Neural cell (in vitro differentiated cells): ENCODE measurements at regions not wholly inside any gene's neighbourhood (a gene's known extent, or its start where the extent isn't known, plus 50 kb on each side); places are given as distances from the start of the nearest gene placed in this dataset.

Experiments used
- TF ChIP-seq, protein P1 (sequence below): IDR thresholded peaks from 2 replicates; pipeline ENCODE4 v1.6.1; 2012; ENCODE audit warnings: borderline replicate concordance
- TF ChIP-seq, protein P2 (sequence below): fragments of 450-650 bp; IDR thresholded peaks from 2 replicates; pipeline ENCODE4 v1.5.1; 2014; ENCODE audit warnings: antibody characterized with exemption, mild to moderate bottlenecking, moderate library complexity; ENCODE audit not compliant: poor library complexity, severe bottlenecking

DNA sequence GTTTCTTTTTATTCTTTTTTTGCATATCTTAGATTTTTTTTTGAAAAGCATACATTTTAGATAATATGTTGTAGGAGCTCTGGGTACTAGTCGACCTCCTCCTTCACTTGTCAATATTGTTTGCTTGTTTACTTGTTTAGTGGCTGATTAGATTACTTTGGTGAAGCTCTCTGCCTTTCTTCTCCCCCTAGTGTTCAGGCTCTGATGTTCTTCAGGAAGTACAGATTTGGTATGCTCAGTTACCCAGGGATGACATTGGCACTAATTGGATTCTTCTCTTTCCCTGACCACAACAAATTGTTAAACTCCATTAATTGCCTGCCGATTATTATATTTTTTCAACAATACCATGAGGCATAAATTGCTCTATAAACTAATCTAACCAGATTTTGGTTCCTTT, 491.2 kb downstream of the SUCLG1 start:
- TF ChIP-seq, protein P1, sequence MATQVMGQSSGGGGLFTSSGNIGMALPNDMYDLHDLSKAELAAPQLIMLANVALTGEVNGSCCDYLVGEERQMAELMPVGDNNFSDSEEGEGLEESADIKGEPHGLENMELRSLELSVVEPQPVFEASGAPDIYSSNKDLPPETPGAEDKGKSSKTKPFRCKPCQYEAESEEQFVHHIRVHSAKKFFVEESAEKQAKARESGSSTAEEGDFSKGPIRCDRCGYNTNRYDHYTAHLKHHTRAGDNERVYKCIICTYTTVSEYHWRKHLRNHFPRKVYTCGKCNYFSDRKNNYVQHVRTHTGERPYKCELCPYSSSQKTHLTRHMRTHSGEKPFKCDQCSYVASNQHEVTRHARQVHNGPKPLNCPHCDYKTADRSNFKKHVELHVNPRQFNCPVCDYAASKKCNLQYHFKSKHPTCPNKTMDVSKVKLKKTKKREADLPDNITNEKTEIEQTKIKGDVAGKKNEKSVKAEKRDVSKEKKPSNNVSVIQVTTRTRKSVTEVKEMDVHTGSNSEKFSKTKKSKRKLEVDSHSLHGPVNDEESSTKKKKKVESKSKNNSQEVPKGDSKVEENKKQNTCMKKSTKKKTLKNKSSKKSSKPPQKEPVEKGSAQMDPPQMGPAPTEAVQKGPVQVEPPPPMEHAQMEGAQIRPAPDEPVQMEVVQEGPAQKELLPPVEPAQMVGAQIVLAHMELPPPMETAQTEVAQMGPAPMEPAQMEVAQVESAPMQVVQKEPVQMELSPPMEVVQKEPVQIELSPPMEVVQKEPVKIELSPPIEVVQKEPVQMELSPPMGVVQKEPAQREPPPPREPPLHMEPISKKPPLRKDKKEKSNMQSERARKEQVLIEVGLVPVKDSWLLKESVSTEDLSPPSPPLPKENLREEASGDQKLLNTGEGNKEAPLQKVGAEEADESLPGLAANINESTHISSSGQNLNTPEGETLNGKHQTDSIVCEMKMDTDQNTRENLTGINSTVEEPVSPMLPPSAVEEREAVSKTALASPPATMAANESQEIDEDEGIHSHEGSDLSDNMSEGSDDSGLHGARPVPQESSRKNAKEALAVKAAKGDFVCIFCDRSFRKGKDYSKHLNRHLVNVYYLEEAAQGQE = no peak
- TF ChIP-seq, protein P2, sequence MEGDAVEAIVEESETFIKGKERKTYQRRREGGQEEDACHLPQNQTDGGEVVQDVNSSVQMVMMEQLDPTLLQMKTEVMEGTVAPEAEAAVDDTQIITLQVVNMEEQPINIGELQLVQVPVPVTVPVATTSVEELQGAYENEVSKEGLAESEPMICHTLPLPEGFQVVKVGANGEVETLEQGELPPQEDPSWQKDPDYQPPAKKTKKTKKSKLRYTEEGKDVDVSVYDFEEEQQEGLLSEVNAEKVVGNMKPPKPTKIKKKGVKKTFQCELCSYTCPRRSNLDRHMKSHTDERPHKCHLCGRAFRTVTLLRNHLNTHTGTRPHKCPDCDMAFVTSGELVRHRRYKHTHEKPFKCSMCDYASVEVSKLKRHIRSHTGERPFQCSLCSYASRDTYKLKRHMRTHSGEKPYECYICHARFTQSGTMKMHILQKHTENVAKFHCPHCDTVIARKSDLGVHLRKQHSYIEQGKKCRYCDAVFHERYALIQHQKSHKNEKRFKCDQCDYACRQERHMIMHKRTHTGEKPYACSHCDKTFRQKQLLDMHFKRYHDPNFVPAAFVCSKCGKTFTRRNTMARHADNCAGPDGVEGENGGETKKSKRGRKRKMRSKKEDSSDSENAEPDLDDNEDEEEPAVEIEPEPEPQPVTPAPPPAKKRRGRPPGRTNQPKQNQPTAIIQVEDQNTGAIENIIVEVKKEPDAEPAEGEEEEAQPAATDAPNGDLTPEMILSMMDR = no peak
